Activated CD4-positive, alpha-beta T cell treated with anti-CD3 and anti-CD28 coated beads, Interleukin-2, amount 10 ng/mL, durations not matched to agents 24 days and 14 days (primary cell): ENCODE measurements at regions not wholly inside any gene's neighbourhood (a gene's known extent, or its start where the extent isn't known, plus 50 kb on each side); places are given as distances from the start of the nearest gene placed in this dataset.
"Not testable (repeated sequence)": the region's sequence is repeated elsewhere in the genome, so short reads cannot be mapped to it uniquely, and the experiment has no call there.

Experiments used
- DNase-seq: peaks from one replicate; pipeline ENCODE4 v3.0.0; 2022
- H3K27ac Mint-ChIP-seq: one replicate; pipeline ENCODE4 v1.8.0; 2022; ENCODE audit warnings: mild to moderate bottlenecking, mixed read lengths
- H3K27me3 Mint-ChIP-seq: one replicate; pipeline ENCODE4 v1.8.0; 2022; ENCODE audit warnings: mixed read lengths
- H3K36me3 Mint-ChIP-seq: one replicate; pipeline ENCODE4 v1.8.0; 2022; ENCODE audit warnings: low read depth, mild to moderate bottlenecking, mixed read lengths
- H3K4me1 Mint-ChIP-seq: one replicate; pipeline ENCODE4 v1.8.0; 2021; ENCODE audit warnings: mixed read lengths
- H3K4me3 Mint-ChIP-seq: one replicate; pipeline ENCODE4 v1.8.0; 2022; ENCODE audit warnings: mild to moderate bottlenecking, moderate library complexity, mixed read lengths
- H3K9me3 Mint-ChIP-seq: one replicate; pipeline ENCODE4 v1.8.0; 2021; ENCODE audit warnings: mixed read lengths
- intact Hi-C: fragments of 100-400 bp; cut with micrococcal nuclease; formaldehyde crosslinking; loops from one replicate; pipeline ENCODE4 v1.15.1; 2023

- intact Hi-C loops, H3K27me3 Mint-ChIP-seq, H3K4me1 Mint-ChIP-seq, H3K4me3 Mint-ChIP-seq, DNase-seq, H3K27ac Mint-ChIP-seq, H3K36me3 Mint-ChIP-seq: not testable (repeated sequence)
- H3K9me3 Mint-ChIP-seq: peaks cover 23% of the 10 kb centered on the region
Measured at GRCh38 chr19:21668072-21668773, 99.2 kb downstream of the ZNF100 start.

- H3K4me3 Mint-ChIP-seq: no peak overlapping the region
- H3K27ac Mint-ChIP-seq: no peak overlapping the region
- no peak for DNase-seq
- no peaks in the 10 kb centered on the region for H3K4me1 Mint-ChIP-seq
- no peaks in the 10 kb centered on the region for H3K27me3 Mint-ChIP-seq
- intact Hi-C loops: no loop called here
- no peaks in the 10 kb centered on the region for H3K36me3 Mint-ChIP-seq
- H3K9me3 Mint-ChIP-seq: peaks cover 13% of the 10 kb centered on the region
Measured at GRCh38 chr19:21655540-21656126, 111.7 kb downstream of the ZNF100 start.

- peaks cover 32% of the 10 kb centered on the region for H3K9me3 Mint-ChIP-seq
- H3K27ac Mint-ChIP-seq, H3K4me1 Mint-ChIP-seq, H3K36me3 Mint-ChIP-seq, H3K4me3 Mint-ChIP-seq, H3K27me3 Mint-ChIP-seq, DNase-seq, intact Hi-C loops: not testable (repeated sequence)
Measured at GRCh38 chr19:21651478-21651877, 115.9 kb downstream of the ZNF100 start.

- Mint-ChIP-seq H3K27me3 (no peaks in the 10 kb centered on the region), H3K4me1 (no peaks in the 10 kb centered on the region), H3K27ac (no peak overlapping the region), H3K9me3 (peaks cover 28% of the 10 kb centered on the region), H3K36me3 (no peaks in the 10 kb centered on the region), H3K4me3 (no peak overlapping the region)
- DNase-seq: no peak
- intact Hi-C loops: no loop called here
Measured at GRCh38 chr19:21638776-21639175, 128.6 kb downstream of the ZNF100 start.

- no peak for DNase-seq
- Mint-ChIP-seq H3K27ac (no peak overlapping the region), H3K27me3 (no peaks in the 10 kb centered on the region), H3K36me3 (no peaks in the 10 kb centered on the region), H3K4me3 (no peak overlapping the region), H3K4me1 (no peaks in the 10 kb centered on the region), H3K9me3 (peaks cover 26% of the 10 kb centered on the region)
- intact Hi-C loops: no loop called here
Measured at GRCh38 chr19:21626924-21627697, 121.7 kb downstream of the ZNF429 start.

GRCh38 chr19:21626091-21626490 lies 120.7 kb downstream of the ZNF429 start:
- no peaks in the 10 kb centered on the region for H3K27me3 Mint-ChIP-seq
- no peaks in the 10 kb centered on the region for H3K4me1 Mint-ChIP-seq
- intact Hi-C loops: no loop called here
- no peak overlapping the region for H3K4me3 Mint-ChIP-seq
- DNase-seq: no peak
- no peaks in the 10 kb centered on the region for H3K36me3 Mint-ChIP-seq
- H3K9me3 Mint-ChIP-seq: peaks cover 28% of the 10 kb centered on the region
- H3K27ac Mint-ChIP-seq: no peak overlapping the region

GRCh38 chr19:21622920-21623319 lies 117.5 kb downstream of the ZNF429 start:
- Mint-ChIP-seq H3K27me3 (no peaks in the 10 kb centered on the region), H3K36me3 (no peaks in the 10 kb centered on the region), H3K4me3 (no peak overlapping the region), H3K4me1 (no peaks in the 10 kb centered on the region), H3K9me3 (peaks cover 21% of the 10 kb centered on the region), H3K27ac (no peak overlapping the region)
- intact Hi-C loops: no loop called here
- DNase-seq: no peak

- DNase-seq: no peak
- Mint-ChIP-seq H3K9me3 (peaks cover 27% of the 10 kb centered on the region), H3K36me3 (no peaks in the 10 kb centered on the region), H3K4me1 (no peaks in the 10 kb centered on the region), H3K27ac (no peak overlapping the region), H3K4me3 (no peak overlapping the region), H3K27me3 (no peaks in the 10 kb centered on the region)
- intact Hi-C loops: no loop called here
Measured at GRCh38 chr19:21621671-21622070, 116.3 kb downstream of the ZNF429 start.

- peaks cover 22% of the 10 kb centered on the region for H3K9me3 Mint-ChIP-seq
- intact Hi-C loops: no loop called here
- H3K36me3 Mint-ChIP-seq: no peaks in the 10 kb centered on the region
- no peaks in the 10 kb centered on the region for H3K27me3 Mint-ChIP-seq
- no peak for DNase-seq
- no peak overlapping the region for H3K27ac Mint-ChIP-seq
- H3K4me3 Mint-ChIP-seq: no peak overlapping the region
- no peaks in the 10 kb centered on the region for H3K4me1 Mint-ChIP-seq
Measured at GRCh38 chr19:21617740-21618339, 112.4 kb downstream of the ZNF429 start.

GRCh38 chr19:21614776-21615175 lies 109.4 kb downstream of the ZNF429 start:
- DNase-seq, H3K36me3 Mint-ChIP-seq, H3K27me3 Mint-ChIP-seq, intact Hi-C loops, H3K27ac Mint-ChIP-seq, H3K4me3 Mint-ChIP-seq, H3K4me1 Mint-ChIP-seq: not testable (repeated sequence)
- H3K9me3 Mint-ChIP-seq: peaks cover 19% of the 10 kb centered on the region

GRCh38 chr19:21613201-21613600 lies 107.8 kb downstream of the ZNF429 start:
- DNase-seq, H3K27me3 Mint-ChIP-seq, H3K27ac Mint-ChIP-seq, H3K36me3 Mint-ChIP-seq, intact Hi-C loops, H3K4me3 Mint-ChIP-seq, H3K4me1 Mint-ChIP-seq: not testable (repeated sequence)
- peaks cover 19% of the 10 kb centered on the region for H3K9me3 Mint-ChIP-seq

- intact Hi-C loops: no loop called here
- Mint-ChIP-seq H3K27ac (no peak overlapping the region), H3K4me1 (no peaks in the 10 kb centered on the region), H3K27me3 (no peaks in the 10 kb centered on the region), H3K36me3 (no peaks in the 10 kb centered on the region), H3K9me3 (peaks cover 13% of the 10 kb centered on the region), H3K4me3 (no peak overlapping the region)
- DNase-seq: no peak
Measured at GRCh38 chr19:21612403-21612872, 107.0 kb downstream of the ZNF429 start.

GRCh38 chr19:21611659-21612402 lies 106.4 kb downstream of the ZNF429 start:
- no peak for DNase-seq
- Mint-ChIP-seq H3K36me3 (no peaks in the 10 kb centered on the region), H3K4me3 (no peak overlapping the region), H3K4me1 (no peaks in the 10 kb centered on the region), H3K27me3 (no peaks in the 10 kb centered on the region), H3K27ac (no peak overlapping the region), H3K9me3 (peaks cover 11% of the 10 kb centered on the region)
- intact Hi-C loops: no loop called here
